ENCODE measurements at regions not wholly inside any gene's neighbourhood (a gene's known extent, or its start where the extent isn't known, plus 50 kb on each side); places are given as distances from the start of the nearest gene placed in this dataset.

DNA sequence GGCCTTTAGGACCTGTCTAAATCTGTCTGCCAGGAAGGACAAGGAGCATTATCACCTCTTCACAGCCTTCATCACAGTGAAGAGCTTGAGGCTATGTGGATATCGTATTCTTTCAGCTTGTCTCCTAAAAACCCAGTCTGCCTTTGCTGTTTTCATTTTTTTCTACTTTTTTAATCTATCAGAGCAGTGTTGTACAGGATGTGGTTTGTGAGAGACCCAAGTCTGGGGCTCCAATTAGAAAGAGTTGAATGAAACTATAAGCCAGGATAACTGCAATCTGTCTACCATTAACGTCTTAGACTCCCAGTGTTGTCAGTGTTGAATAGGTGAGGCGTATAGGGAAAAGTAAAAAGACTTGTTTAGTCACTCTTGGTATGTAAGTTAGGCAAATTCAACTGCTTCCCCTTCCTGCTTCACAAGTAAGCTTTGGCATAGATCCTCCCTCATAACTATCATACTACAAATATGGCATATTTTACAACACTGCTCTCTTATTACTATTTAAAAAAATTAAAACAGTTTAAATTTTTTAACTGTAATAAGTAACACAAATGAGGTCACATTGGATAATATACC lies 1225.8 kb upstream of the PRMT6 start:
- POLR2A ChIA-PET = no interaction called here
- no peaks in the 10 kb centered on the region for H3K79me2 ChIP-seq (ENCODE audit: insufficient read depth, low read length)
- no peak overlapping the region for H3K27ac ChIP-seq (ENCODE audit: extremely low read length, insufficient read depth, low read length)
- no peak overlapping the region for H3K4me3 ChIP-seq (replicated peaks in 1 of 3; ENCODE audit: insufficient read depth in 1 of 3, low read depth in 2 of 3, low read length in 3 of 3)
- no peak overlapping the region for H3K9ac ChIP-seq (ENCODE audit: insufficient read depth, low read depth, low read length)
- no peaks in the 10 kb centered on the region for H4K20me1 ChIP-seq (ENCODE audit: insufficient read depth, low read length)
- peaks cover 10% of the 10 kb centered on the region; the same call in 1 of the 2 replicates for H3K9me3 ChIP-seq (ENCODE audit: low read length)
- in situ Hi-C loops (cut with HindIII; ENCODE audit: extremely low pct_ligation_motif_present, low pct_unique_long_range_greater_than_20kb) = no loop called here
- WGBS (ENCODE audit: low lambda C conversion rate) = 0% methylated on average over 3 of the region's 3 CpGs
- no peak for FAIRE-seq
- BruUV-seq (replicated peaks) = no TSS peak
- H3K36me3 ChIP-seq (replicated peaks in 1 of 2; ENCODE audit: control insufficient read depth in 1 of 2, insufficient read depth in 2 of 2, low read length in 2 of 2) = no peaks in the 10 kb centered on the region
- CTCF ChIA-PET (ENCODE audit: low intra/inter-chr PET ratio, low total read pairs) = no interaction called here
- no peak overlapping the region for H3K4me2 ChIP-seq (ENCODE audit: low read depth, low read length)
- intact Hi-C loops (cut with micrococcal nuclease; ENCODE audit: unreplicated experiment) = no loop called here
- H3K27me3 ChIP-seq (ENCODE audit: control insufficient read depth in 1 of 2, insufficient read depth in 2 of 2, low read length in 2 of 2) = no peaks in the 10 kb centered on the region
- no peaks in the 10 kb centered on the region for H3K4me1 ChIP-seq (ENCODE audit: insufficient read depth, low read length)
- H2AFZ ChIP-seq (ENCODE audit: low read length) = no peak overlapping the region
- no peak for ATAC-seq
- DNase-seq (ENCODE audit: low spot score) = no peak
- TF ChIP-seq ZNF292 (CRISPR knock-in tag; IDR thresholded peaks at IDR 0.05; ENCODE audit: borderline replicate concordance, low read depth) = no peak
- no peak for TF ChIP-seq SMYD3 (CRISPR knock-in tag; IDR thresholded peaks at IDR 0.05)
- TF ChIP-seq HMGA1 (CRISPR knock-in tag; conservative IDR thresholded peaks at IDR 0.05) = no peak
- TF ChIP-seq, protein P1, sequence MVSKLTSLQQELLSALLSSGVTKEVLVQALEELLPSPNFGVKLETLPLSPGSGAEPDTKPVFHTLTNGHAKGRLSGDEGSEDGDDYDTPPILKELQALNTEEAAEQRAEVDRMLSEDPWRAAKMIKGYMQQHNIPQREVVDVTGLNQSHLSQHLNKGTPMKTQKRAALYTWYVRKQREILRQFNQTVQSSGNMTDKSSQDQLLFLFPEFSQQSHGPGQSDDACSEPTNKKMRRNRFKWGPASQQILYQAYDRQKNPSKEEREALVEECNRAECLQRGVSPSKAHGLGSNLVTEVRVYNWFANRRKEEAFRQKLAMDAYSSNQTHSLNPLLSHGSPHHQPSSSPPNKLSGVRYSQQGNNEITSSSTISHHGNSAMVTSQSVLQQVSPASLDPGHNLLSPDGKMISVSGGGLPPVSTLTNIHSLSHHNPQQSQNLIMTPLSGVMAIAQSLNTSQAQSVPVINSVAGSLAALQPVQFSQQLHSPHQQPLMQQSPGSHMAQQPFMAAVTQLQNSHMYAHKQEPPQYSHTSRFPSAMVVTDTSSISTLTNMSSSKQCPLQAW (CRISPR knock-in tag; IDR thresholded peaks at IDR 0.05) = no peak
- TF ChIP-seq, protein P2, sequence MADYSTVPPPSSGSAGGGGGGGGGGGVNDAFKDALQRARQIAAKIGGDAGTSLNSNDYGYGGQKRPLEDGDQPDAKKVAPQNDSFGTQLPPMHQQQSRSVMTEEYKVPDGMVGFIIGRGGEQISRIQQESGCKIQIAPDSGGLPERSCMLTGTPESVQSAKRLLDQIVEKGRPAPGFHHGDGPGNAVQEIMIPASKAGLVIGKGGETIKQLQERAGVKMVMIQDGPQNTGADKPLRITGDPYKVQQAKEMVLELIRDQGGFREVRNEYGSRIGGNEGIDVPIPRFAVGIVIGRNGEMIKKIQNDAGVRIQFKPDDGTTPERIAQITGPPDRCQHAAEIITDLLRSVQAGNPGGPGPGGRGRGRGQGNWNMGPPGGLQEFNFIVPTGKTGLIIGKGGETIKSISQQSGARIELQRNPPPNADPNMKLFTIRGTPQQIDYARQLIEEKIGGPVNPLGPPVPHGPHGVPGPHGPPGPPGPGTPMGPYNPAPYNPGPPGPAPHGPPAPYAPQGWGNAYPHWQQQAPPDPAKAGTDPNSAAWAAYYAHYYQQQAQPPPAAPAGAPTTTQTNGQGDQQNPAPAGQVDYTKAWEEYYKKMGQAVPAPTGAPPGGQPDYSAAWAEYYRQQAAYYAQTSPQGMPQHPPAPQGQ (CRISPR knock-in tag; IDR thresholded peaks at IDR 0.05; ENCODE audit: borderline replicate concordance) = no peak
- TF ChIP-seq REXO4 (CRISPR knock-in tag; IDR thresholded peaks at IDR 0.05; ENCODE audit: borderline replicate concordance) = no peak
- TF ChIP-seq, protein P3, sequence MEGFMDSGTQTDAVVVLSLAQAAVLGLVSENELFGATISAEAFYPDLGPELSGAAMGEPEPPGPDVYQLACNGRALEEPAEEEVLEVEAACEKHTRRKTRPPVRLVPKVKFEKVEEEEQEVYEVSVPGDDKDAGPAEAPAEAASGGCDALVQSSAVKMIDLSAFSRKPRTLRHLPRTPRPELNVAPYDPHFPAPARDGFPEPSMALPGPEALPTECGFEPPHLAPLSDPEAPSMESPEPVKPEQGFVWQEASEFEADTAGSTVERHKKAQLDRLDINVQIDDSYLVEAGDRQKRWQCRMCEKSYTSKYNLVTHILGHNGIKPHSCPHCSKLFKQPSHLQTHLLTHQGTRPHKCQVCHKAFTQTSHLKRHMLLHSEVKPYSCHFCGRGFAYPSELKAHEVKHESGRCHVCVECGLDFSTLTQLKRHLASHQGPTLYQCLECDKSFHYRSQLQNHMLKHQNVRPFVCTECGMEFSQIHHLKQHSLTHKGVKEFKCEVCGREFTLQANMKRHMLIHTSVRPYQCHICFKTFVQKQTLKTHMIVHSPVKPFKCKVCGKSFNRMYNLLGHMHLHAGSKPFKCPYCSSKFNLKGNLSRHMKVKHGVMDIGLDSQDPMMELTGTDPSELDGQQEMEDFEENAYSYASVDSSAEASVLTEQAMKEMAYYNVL (CRISPR knock-in tag; IDR thresholded peaks at IDR 0.05; ENCODE audit: borderline replicate concordance) = no peak
- TF ChIP-seq CAMTA2 (CRISPR knock-in tag; IDR thresholded peaks at IDR 0.05; ENCODE audit: borderline replicate concordance) = no peak
- TF ChIP-seq ZFP41 (CRISPR knock-in tag; IDR thresholded peaks at IDR 0.05; ENCODE audit: borderline replicate concordance) = no peak
- TF ChIP-seq ZNF333 (CRISPR knock-in tag; IDR thresholded peaks at IDR 0.05; ENCODE audit: borderline replicate concordance) = no peak
- no peak for TF ChIP-seq ZNF563 (CRISPR knock-in tag; IDR thresholded peaks at IDR 0.05)
- TF ChIP-seq HINFP (CRISPR knock-in tag; IDR thresholded peaks at IDR 0.05; ENCODE audit: low read depth) = no peak
- no peak for TF ChIP-seq MBNL3 (CRISPR knock-in tag; conservative IDR thresholded peaks at IDR 0.05)
- TF ChIP-seq ZNF781 (CRISPR knock-in tag; IDR thresholded peaks at IDR 0.05; ENCODE audit: borderline replicate concordance, not compliant biosample characterization) = no peak
- no peak for TF ChIP-seq POGZ (CRISPR knock-in tag; IDR thresholded peaks at IDR 0.05)
- TF ChIP-seq NFKB2 (CRISPR knock-in tag; IDR thresholded peaks at IDR 0.05; ENCODE audit: borderline replicate concordance) = no peak
- no peak for TF ChIP-seq NR0B2 (CRISPR knock-in tag; IDR thresholded peaks at IDR 0.05)
